Glomerular visceral epithelial cell (primary cell): ENCODE measurements at regions not wholly inside any gene's neighbourhood (a gene's known extent, or its start where the extent isn't known, plus 50 kb on each side); places are given as distances from the start of the nearest gene placed in this dataset.
"Not testable (repeated sequence)": the region's sequence is repeated elsewhere in the genome, so short reads cannot be mapped to it uniquely, and the experiment has no call there.

Experiments used
- DNase-seq: peaks from one replicate; pipeline ENCODE4 v3.0.0-alpha.2; 2016; ENCODE audit errors: extremely low spot score

DNA sequence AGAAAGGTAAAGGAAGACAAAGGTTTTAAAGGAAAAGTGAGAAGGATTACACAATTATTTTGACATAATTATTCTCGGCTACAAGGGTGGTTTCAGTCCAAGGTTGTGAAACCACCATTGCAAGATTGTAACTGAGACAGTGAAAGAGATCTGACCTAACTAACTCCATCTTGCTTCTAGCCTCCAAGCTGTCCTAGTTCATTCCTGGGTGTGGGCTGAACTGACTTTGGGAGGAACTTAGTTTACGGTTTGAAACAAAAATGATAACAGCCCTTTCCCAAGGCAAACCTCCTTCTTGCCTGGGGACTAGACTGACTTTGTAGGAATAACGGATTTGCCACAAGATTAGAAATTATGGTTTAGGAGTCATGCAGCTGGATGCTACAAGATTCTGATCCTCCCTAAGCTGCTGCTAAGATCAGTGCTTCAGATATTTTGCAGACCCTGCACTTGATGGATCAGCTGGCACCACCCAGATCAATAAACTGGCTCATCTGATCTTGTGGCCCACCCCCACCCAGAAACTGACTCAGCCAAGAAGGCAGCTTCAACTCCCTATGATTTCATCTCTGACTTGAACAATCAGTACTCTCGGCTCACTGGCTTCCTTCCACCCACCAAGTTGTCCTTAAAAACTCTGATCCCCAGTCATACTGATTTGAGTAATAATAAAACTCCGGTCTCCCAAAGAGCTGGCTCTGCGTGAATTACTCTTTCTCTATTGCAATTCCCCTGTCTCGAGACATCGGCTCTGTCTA lies 57.7 kb upstream of the AADACL2 start:
- no peak for DNase-seq

GRCh38 chr3:151673974-151674373 lies 59.8 kb upstream of the AADACL2 start:
- DNase-seq: no peak

- DNase-seq: not testable (repeated sequence)
These were observed 66.0 kb upstream of the AADACL2 start for GRCh38 chr3:151667762-151668161.

GRCh38 chr3:151660885-151661284 lies 72.8 kb upstream of the AADACL2 start:
- DNase-seq: no peak

DNA sequence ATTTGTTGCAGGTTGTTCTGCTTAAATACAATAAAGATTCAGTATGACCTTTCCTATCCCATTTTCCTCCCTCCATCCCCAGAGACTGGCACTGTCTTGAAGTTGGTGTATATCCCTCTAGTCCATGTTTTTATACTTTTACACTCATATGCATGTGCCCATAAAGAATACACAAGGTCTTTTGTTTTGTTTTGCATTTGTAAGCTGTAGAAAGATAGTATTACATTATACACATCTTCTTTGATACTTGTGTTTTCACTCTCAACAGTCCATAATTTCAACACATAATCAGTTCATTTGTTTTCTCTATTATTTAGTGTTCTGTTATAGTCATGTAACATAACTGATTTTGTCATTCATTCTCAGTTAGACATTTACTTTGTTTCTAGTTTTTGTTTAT lies 88.7 kb upstream of the AADACL2 start:
- DNase-seq: no peak

- no peak for DNase-seq
These were observed 89.6 kb upstream of the AADACL2 start for GRCh38 chr3:151644020-151644620.

GRCh38 chr3:151639418-151639740 lies 94.3 kb upstream of the AADACL2 start:
- DNase-seq: no peak

GRCh38 chr3:151638555-151639417 lies 94.9 kb upstream of the AADACL2 start:
- DNase-seq: no peak

GRCh38 chr3:151635905-151636304 lies 97.8 kb upstream of the AADACL2 start:
- DNase-seq: no peak

- no peak for DNase-seq
These were observed 101.8 kb upstream of the AADACL2 start for GRCh38 chr3:151631946-151632345.

DNA sequence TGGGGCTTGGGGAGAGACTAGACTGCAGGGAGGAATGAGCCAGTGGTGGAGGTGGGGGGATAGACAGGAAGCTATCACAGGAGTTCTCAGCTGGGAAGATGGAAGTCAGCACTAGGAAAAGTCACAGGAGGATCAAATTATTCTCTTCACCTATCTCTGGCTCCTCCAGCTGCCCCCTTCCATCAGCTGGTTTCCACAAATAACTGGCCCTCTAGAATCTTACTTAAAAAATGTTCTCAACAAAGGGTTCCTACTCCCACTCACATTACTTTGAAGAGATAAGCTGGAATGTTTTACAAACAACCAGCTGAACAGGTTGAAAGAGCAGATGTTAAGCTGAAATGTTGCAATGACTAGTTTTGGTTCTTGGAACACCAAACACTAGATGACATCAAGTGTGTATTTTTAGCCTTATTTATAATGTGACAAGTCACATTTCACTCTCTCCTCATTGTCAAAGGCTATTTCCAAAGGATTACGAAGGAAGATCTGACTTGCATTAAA lies 102.7 kb upstream of the AADACL2 start:
- no peak for DNase-seq

GRCh38 chr3:151630035-151630434 lies 103.7 kb upstream of the AADACL2 start:
- DNase-seq: no peak

DNA sequence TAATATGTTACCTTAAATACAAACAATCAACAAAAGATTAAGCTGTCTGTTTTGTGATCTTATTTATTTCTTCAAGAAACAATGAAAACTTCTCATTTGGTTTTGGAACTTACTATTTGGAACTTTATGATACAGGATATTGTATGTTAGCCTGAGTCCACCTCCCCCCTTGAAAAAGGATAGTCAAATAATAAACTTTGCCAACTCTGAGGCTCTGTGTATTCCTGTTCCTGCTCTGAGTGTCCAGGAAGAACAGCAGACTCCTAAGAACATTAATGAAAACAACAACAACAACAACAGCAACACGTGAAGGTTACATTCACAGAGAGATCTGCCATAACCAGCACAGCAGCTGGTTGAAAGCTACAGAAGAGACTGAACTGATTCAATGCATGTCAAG lies 108.1 kb upstream of the AADACL2 start:
- DNase-seq: no peak

GRCh38 chr3:151625086-151625485 lies 108.6 kb upstream of the AADACL2 start:
- DNase-seq: no peak

DNA sequence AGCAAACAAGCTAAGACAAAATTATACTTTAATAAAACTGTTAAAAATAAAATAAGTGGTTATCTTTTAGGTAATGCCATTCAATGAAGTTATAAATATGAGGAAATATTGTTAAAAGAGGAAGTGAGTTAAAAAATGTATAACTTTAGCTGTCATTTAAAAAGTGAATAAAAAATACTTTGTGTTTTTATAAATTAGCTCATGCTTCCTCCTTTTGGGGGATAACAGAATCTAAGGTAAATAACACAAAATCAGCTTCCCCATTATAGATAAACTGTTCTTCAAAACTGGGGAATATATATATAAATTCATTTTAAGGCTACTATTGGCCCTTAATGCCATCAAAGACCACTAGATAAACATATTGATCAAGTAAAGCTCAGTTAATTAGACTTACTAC lies 113.7 kb upstream of the AADACL2 start:
- DNase-seq: no peak

DNA sequence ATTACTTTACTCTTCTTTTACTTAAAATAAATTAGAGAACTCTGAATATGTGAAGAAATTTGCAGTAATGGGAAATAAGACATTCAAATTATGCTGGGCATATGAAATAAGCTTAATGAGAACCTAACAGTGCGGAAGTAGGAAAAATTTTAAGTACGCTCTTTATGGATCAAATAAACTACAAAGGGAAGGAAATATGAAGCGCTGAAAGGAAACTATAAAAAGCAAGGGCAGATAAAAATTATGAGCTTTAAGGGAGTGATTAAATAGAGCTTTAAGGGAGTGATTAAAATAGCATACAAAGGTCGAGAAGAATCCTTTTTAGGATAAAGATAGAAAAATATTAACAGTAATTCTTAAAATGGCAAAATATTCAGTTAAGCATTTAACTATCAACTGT lies 118.3 kb upstream of the AADACL2 start:
- DNase-seq: no peak

- DNase-seq: no peak
These were observed 121.6 kb upstream of the AADACL2 start for GRCh38 chr3:151612115-151612514.

DNA sequence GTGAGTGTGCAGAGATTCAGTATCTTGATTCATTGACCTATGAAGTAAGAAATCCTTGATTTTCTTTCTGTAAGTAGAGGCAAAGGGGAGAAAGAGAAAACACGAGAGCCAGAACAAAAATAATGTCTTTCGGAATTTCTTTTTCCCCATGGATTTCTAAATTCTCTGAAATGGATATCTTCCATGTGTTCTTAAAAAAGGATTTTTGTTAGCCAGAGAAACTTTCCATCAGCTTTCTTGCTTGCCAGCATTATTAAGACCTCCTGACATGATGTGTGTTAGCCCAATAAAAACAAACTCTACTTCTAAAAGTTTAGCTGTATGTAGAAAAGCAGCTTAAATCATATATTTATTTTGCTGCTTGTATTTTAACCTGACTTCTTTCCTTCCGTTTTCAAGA lies 122.3 kb upstream of the AADACL2 start:
- DNase-seq: no peak

- DNase-seq: no peak
These were observed 124.2 kb upstream of the AADACL2 start for GRCh38 chr3:151609491-151609890.

DNA sequence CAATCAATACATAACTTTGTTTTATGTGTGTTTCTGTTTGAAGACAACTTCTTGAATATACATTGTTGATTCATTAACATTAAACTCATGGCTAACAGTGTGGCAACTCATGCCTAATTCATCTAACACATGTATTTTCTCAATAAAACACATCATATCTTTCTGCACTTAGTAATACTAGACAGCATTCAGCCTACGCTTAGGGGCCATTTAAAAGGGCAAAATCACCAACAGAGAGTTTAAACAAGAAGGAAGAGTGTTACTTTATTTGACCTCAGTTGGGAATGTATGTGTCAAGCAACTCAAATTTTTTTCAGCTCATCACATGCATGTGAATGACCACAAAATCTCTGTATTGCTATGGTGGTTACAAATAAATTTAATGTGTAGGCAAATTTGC lies 128.8 kb upstream of the AADACL2 start:
- DNase-seq: no peak

DNA sequence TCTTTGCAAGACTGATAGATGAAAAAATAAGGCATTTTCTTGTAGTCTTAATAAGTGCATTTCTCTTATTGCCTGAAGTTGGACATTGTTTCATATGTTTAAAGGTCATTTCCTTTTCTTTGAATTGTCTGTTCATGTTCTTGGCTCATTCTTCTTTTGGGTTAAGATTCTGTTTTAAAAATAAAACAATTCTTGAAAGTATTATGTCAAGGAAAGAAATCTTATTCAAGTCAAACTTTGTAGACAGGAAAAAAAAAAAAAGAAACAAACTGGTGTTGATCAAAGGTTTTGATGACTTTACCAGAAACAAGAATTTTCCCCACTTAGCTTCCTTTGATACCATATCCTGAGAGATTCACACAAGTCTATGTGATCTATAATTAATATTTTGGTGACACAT lies 132.9 kb upstream of the AADACL2 start:
- no peak for DNase-seq

DNA sequence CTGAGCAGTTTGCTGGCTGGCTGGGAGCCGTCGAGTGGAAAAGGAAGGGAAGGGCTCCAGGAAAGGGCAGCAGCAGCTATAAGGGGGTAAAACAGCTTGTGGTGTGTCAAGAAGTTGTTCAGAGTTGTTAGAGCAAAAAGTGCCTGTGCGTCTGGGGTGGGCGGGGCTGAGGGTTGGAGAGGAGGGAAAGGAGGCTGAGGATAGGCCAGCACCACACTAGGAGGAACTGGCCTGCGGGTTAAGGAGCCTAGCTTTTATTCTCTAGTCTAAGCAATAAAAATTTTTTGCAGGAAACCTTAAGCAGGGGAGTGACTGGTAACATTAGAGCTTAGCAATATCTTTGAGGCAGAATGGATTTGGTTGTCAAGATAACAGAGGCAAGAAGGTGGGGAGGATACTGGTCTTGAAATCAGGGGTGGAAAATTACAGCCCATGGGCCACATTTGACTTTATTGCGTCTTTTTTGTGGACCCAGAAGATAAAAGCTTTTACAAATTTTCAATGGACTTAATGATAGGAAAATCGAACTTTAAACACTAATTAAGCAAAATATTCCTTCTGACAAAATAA lies 134.5 kb upstream of the AADACL2 start:
- no peak for DNase-seq
